Neural cell (in vitro differentiated cells): ENCODE measurements at regions not wholly inside any gene's neighbourhood (a gene's known extent, or its start where the extent isn't known, plus 50 kb on each side); places are given as distances from the start of the nearest gene placed in this dataset.

ENCODE experiments used
- H2AFZ ChIP-seq: fragments of 200-600, 300-800 bp; sonication (generic), shearing (Covaris generic); 2 replicates; pipeline ENCODE4 v1.6.0; 2014; ENCODE audit warnings: low read depth, mild to moderate bottlenecking, antibody characterized with exemption, low read length, moderate library complexity
- H3F3A ChIP-seq: fragments of 200-600 bp; shearing (Covaris generic); 2 replicates; pipeline ENCODE4 v1.6.1; 2016; ENCODE audit warnings: mild to moderate bottlenecking, moderate library complexity, mixed read lengths, antibody characterized with exemption, low read length; ENCODE audit not compliant: insufficient read depth, poor library complexity, severe bottlenecking
- H3K27ac ChIP-seq: fragments of 200-600, 300-800 bp; sonication (generic), shearing (Covaris generic); 2 replicates; pipeline ENCODE4 v1.5.1; 2014; ENCODE audit warnings: mild to moderate bottlenecking, low read length, moderate library complexity
- H3K27me3 ChIP-seq: fragments of 300-800, 200-600 bp; sonication (generic), shearing (Covaris generic); 2 replicates; pipeline ENCODE4 v1.6.0; 2014; ENCODE audit warnings: mild to moderate bottlenecking, low read depth, low read length, moderate library complexity; ENCODE audit not compliant: insufficient read depth
- H3K36me3 ChIP-seq: fragments of 300-800, 200-600 bp; sonication (generic), shearing (Covaris generic); 2 replicates; pipeline ENCODE4 v1.5.1; 2014; ENCODE audit warnings: mild to moderate bottlenecking, antibody characterized with exemption, low read length, moderate library complexity; ENCODE audit not compliant: insufficient read depth
- H3K4me2 ChIP-seq: fragments of 300-800, 200-600 bp; sonication (generic), shearing (Covaris generic); 2 replicates; pipeline ENCODE4 v1.6.0; 2014; ENCODE audit warnings: mild to moderate bottlenecking, low read length
- H3K4me3 ChIP-seq: fragments of 300-800, 200-600 bp; sonication (generic), shearing (Covaris generic); 2 replicates; pipeline ENCODE4 v1.5.1; 2014; ENCODE audit warnings: mild to moderate bottlenecking, low read length, moderate library complexity
- H3K79me2 ChIP-seq: fragments of 200-600 bp; shearing (Covaris generic); replicated peaks from 2 replicates; pipeline ENCODE4 v1.6.0; 2014; ENCODE audit warnings: mild to moderate bottlenecking, low read length, moderate library complexity; ENCODE audit not compliant: insufficient read depth
- H3K9ac ChIP-seq: fragments of 300-800, 200-600 bp; sonication (generic), shearing (Covaris generic); 2 replicates; pipeline ENCODE4 v1.6.1; 2016; ENCODE audit warnings: mild to moderate bottlenecking, low read length, mixed read lengths
- H3K9me2 ChIP-seq: fragments of 200-600 bp; shearing (Covaris generic); 2 replicates; pipeline ENCODE4 v1.6.1; 2016; ENCODE audit warnings: mild to moderate bottlenecking, low read length, mixed read lengths; ENCODE audit not compliant: insufficient read depth
- H3K9me3 ChIP-seq: fragments of 200-600, 300-800 bp; sonication (generic), shearing (Covaris generic); 2 replicates; pipeline ENCODE4 v1.6.1; 2016; ENCODE audit warnings: mild to moderate bottlenecking, mixed run types, low read length, moderate library complexity, mixed read lengths
- H4K20me1 ChIP-seq: fragments of 200-600 bp; shearing (Covaris generic); 2 replicates; pipeline ENCODE4 v1.6.1; 2016; ENCODE audit warnings: mild to moderate bottlenecking, mixed run types; ENCODE audit not compliant: insufficient read depth
- CTCF ChIP-seq: fragments of 450-650 bp; IDR thresholded peaks from 2 replicates; pipeline ENCODE4 v1.5.1; 2014; ENCODE audit warnings: antibody characterized with exemption, mild to moderate bottlenecking, moderate library complexity; ENCODE audit not compliant: poor library complexity, severe bottlenecking
- EP300 ChIP-seq: fragments of 450-650 bp; conservative IDR thresholded peaks from 2 replicates; pipeline ENCODE4 v1.6.1; 2014; ENCODE audit warnings: antibody characterized with exemption, mild to moderate bottlenecking, moderate library complexity; ENCODE audit not compliant: poor library complexity, severe bottlenecking
- EZH2 ChIP-seq: fragments of 200-600, 300-800 bp; shearing (Covaris generic), sonication (generic); IDR thresholded peaks from 2 replicates; pipeline ENCODE4 v1.6.1; 2014; ENCODE audit warnings: antibody characterized with exemption, low read length, borderline replicate concordance, mild to moderate bottlenecking; ENCODE audit not compliant: insufficient read depth, poor library complexity, severe bottlenecking
- MXI1 ChIP-seq: fragments of 450-650 bp; conservative IDR thresholded peaks from 2 replicates; pipeline ENCODE4 v1.6.1; 2014; ENCODE audit warnings: antibody characterized with exemption, mild to moderate bottlenecking; ENCODE audit not compliant: poor library complexity, severe bottlenecking
- POLR2AphosphoS5 ChIP-seq: IDR thresholded peaks from 2 replicates; pipeline ENCODE4 v1.6.1; 2012
- RAD21 ChIP-seq: fragments of 450-650 bp; conservative IDR thresholded peaks from 2 replicates; pipeline ENCODE4 v1.6.1; 2014; ENCODE audit warnings: antibody characterized with exemption, mild to moderate bottlenecking, moderate library complexity
- REST ChIP-seq: IDR thresholded peaks from 2 replicates; pipeline ENCODE4 v1.6.1; 2012; ENCODE audit warnings: borderline replicate concordance
- SMC3 ChIP-seq: fragments of 450-650 bp; conservative IDR thresholded peaks from 2 replicates; pipeline ENCODE4 v1.6.1; 2014; ENCODE audit warnings: antibody characterized with exemption, mild to moderate bottlenecking, moderate library complexity; ENCODE audit not compliant: poor library complexity
- TAF1 ChIP-seq: IDR thresholded peaks from 2 replicates; pipeline ENCODE4 v1.6.1; 2012; ENCODE audit warnings: low read depth

DNA sequence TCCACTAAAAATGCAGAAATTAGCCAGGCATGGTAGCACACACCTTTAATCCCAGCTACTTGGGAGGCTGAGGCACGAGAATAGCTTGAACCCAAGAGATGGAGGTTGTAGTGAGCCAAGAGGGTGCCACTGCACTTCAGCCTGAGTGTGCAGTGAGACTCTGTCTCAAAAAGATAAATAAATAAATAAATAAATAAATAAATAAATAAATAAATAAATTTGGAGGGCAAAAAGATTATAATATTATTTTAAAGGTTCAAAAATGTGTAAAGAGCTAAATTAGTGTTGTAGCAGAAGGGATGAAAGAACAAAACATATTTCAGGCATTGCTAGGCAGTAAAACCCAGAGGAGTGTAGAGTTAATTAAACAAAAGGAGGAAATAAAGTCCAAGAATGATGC lies 1136.4 kb upstream of the CDH2 start:
- H3K4me2 ChIP-seq: no peak overlapping the region
- no peak overlapping the region for H3K9ac ChIP-seq
- H3K9me2 ChIP-seq: no peaks in the 10 kb centered on the region
- H3K36me3 ChIP-seq: no peaks in the 10 kb centered on the region
- no peaks in the 10 kb centered on the region for H3K27me3 ChIP-seq
- H3K4me3 ChIP-seq: no peak overlapping the region
- no peaks in the 10 kb centered on the region for H3K9me3 ChIP-seq
- H3F3A ChIP-seq: no peaks in the 10 kb centered on the region
- H2AFZ ChIP-seq: no peak overlapping the region
- TF ChIP-seq CTCF: no peak
- TF ChIP-seq MXI1: no peak
- TF ChIP-seq RAD21: no peak
- no peak overlapping the region for H3K27ac ChIP-seq
- no peaks in the 10 kb centered on the region for H4K20me1 ChIP-seq
- no peaks in the 10 kb centered on the region for H3K79me2 ChIP-seq

DNA sequence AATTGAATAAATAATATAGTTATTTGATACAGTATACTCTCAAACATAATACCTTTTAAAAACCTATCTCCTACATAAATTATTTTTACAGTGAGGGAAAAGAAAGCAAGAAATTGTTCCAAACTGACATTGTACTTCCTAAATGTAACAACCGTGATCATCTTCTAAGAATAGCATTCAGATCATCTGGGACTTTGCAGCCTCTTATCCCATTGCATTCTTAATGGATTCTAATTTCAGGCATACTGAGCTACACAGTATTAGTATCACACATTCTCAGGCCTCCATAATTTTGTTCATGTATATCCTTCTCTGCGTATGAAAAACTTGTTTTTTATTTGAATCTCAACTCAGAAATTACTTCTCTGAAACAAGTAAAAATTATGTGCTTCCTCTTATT lies 1134.7 kb upstream of the CDH2 start:
- no peak for TF ChIP-seq TAF1
- no peak for TF ChIP-seq POLR2AphosphoS5
- TF ChIP-seq REST: no peak
- TF ChIP-seq SMC3: no peak
- TF ChIP-seq EZH2: no peak
- TF ChIP-seq MXI1: no peak
- TF ChIP-seq RAD21: no peak
- no peak for TF ChIP-seq EP300
- TF ChIP-seq CTCF: no peak
- no peaks in the 10 kb centered on the region for H3F3A ChIP-seq
- H3K27ac ChIP-seq: peak overlapping the region; percentile 40
- no peak overlapping the region for H3K4me3 ChIP-seq
- no peak overlapping the region for H2AFZ ChIP-seq
- H3K9me2 ChIP-seq: no peaks in the 10 kb centered on the region
- H3K9ac ChIP-seq: no peak overlapping the region
- no peaks in the 10 kb centered on the region for H3K79me2 ChIP-seq
- H4K20me1 ChIP-seq: no peaks in the 10 kb centered on the region
- no peaks in the 10 kb centered on the region for H3K9me3 ChIP-seq
- no peak overlapping the region for H3K4me2 ChIP-seq
- no peaks in the 10 kb centered on the region for H3K27me3 ChIP-seq
- no peaks in the 10 kb centered on the region for H3K36me3 ChIP-seq
